ENCODE measurements at regions not wholly inside any gene's neighbourhood (a gene's known extent, or its start where the extent isn't known, plus 50 kb on each side); places are given as distances from the start of the nearest gene placed in this dataset.

- Histone ChIP-seq H4K20me1 (ENCODE audit: control insufficient read depth, insufficient read depth, insufficient read length) (no peaks in the 10 kb centered on the region), H3K79me1 (ENCODE audit: insufficient read depth, low read depth, low read length, poor library complexity, severe bottlenecking) (no peaks in the 10 kb centered on the region), H3K18ac (ENCODE audit: insufficient read length, low read depth, low read length) (no peak overlapping the region), H3K27ac (ENCODE audit: insufficient read length, low read depth, low read length) (no peak overlapping the region), H3K4ac (ENCODE audit: low read depth, low read length) (no peak overlapping the region), H2BK20ac (ENCODE audit: low read depth, low read length, poor library complexity, severe bottlenecking) (no peak overlapping the region), H4K8ac (replicated peaks; ENCODE audit: insufficient read length, low read depth, low read length) (no peak overlapping the region), H3K23me2 (ENCODE audit: insufficient read length, low read depth, low read length, poor library complexity, severe bottlenecking) (no peaks in the 10 kb centered on the region), H2BK12ac (ENCODE audit: insufficient read length, low read depth, low read length) (no peak overlapping the region), H2BK15ac (ENCODE audit: low read depth, low read length) (no peak overlapping the region), H3K14ac (ENCODE audit: insufficient read depth, low read length) (no peak overlapping the region), H4K91ac (ENCODE audit: insufficient read length, low read depth, low read length) (no peak overlapping the region), H3K4me1 (ENCODE audit: insufficient read depth, low read length) (no peaks in the 10 kb centered on the region), H2BK5ac (ENCODE audit: insufficient read length, low read length) (no peak overlapping the region), H2BK120ac (ENCODE audit: low read depth, low read length, poor library complexity, severe bottlenecking) (no peak overlapping the region), H4K5ac (ENCODE audit: insufficient read length, low read depth, low read length) (no peak overlapping the region), H3K9ac (ENCODE audit: extremely low read depth, insufficient read length, low read length) (no peak overlapping the region), H3T11ph (ENCODE audit: low read length) (no peak overlapping the region), H3K4me2 (ENCODE audit: insufficient read depth, insufficient read length, low read length) (no peak overlapping the region), H2AFZ (ENCODE audit: low read length) (no peak overlapping the region), H3K23ac (ENCODE audit: insufficient read length, low read depth, low read length) (no peak overlapping the region), H3K56ac (ENCODE audit: insufficient read length, low read depth, low read length) (no peak overlapping the region), H2AK5ac (ENCODE audit: insufficient read length, low read length) (no peak overlapping the region), H3K27me3 (ENCODE audit: insufficient read depth, low read length) (no peaks in the 10 kb centered on the region), H3K79me2 (ENCODE audit: insufficient read depth, low read length) (no peaks in the 10 kb centered on the region), H3K9me3 (ENCODE audit: control insufficient read depth, low read depth, low read length) (no peaks in the 10 kb centered on the region)
- TF ChIP-seq CTCF (conservative IDR thresholded peaks at IDR 0.05) = no peak
- Mint-ChIP-seq H3K27ac (no peak overlapping the region; a peak in 1 of 7 replicates), H3K9me3 (peaks cover 4 to 16% of the 10 kb centered on the region in 2 experiments), H3K36me3 (ENCODE audit: insufficient read depth in 1 of 3, low read depth in 3 of 3) (no peaks in the 10 kb centered on the region; a peak in 1 of 7 replicates), H3K4me3 (no peak overlapping the region), H3K4me1 (no peaks in the 10 kb centered on the region), H3K27me3 (ENCODE audit: low read depth) (peaks cover 1% of the 10 kb centered on the region; the same call in 1 of the 2 replicates)
- DNase-seq = no peak
- WGBS (ENCODE audit: extremely low coverage, insufficient read length, low lambda C conversion rate) = no CpG with 5 or more reads among the region's 5 CpGs
Observed at GRCh38 chr3:74559261-74559660, 55.2 kb downstream of the CNTN3 start.

Measured in H9 (cell line).